ENCODE measurements at regions not wholly inside any gene's neighbourhood (a gene's known extent, or its start where the extent isn't known, plus 50 kb on each side); places are given as distances from the start of the nearest gene placed in this dataset.

DNA sequence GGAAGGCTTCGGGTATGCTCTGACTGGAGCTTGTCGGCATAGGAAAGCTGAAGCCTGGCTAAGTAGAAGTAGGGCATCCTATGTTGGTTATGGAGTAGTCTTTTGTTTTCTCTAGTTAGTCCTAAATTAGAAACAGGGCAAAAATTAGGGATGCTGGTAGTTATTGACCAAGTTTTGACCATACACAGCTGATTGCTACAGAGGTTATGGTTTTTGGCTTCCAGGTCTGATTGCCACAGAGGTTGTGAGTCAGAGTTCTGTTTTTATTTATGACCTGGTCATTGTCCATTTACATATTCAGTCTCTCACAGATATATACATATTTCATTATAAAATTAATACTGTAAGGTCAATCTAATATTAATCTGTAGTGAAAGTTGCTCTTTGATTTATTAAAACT lies 219.2 kb downstream of the FSCB start:
- H3K4me2 ChIP-seq = no peak overlapping the region
- H3K4me3 ChIP-seq (IDR thresholded peaks at IDR 0.05; ENCODE audit: insufficient read depth, low read depth, low read length) = no peak overlapping the region
- no peak overlapping the region for H3K9ac ChIP-seq
- no peaks in the 10 kb centered on the region for H3K4me1 ChIP-seq (ENCODE audit: low read depth, poor library complexity, severe bottlenecking)
- H4K20me1 ChIP-seq (ENCODE audit: insufficient read depth) = no peaks in the 10 kb centered on the region
- H2AFZ ChIP-seq (ENCODE audit: low read depth) = no peak overlapping the region
- H3K79me2 ChIP-seq (ENCODE audit: insufficient read depth, low read depth) = no peaks in the 10 kb centered on the region
- TF ChIP-seq, protein P1, sequence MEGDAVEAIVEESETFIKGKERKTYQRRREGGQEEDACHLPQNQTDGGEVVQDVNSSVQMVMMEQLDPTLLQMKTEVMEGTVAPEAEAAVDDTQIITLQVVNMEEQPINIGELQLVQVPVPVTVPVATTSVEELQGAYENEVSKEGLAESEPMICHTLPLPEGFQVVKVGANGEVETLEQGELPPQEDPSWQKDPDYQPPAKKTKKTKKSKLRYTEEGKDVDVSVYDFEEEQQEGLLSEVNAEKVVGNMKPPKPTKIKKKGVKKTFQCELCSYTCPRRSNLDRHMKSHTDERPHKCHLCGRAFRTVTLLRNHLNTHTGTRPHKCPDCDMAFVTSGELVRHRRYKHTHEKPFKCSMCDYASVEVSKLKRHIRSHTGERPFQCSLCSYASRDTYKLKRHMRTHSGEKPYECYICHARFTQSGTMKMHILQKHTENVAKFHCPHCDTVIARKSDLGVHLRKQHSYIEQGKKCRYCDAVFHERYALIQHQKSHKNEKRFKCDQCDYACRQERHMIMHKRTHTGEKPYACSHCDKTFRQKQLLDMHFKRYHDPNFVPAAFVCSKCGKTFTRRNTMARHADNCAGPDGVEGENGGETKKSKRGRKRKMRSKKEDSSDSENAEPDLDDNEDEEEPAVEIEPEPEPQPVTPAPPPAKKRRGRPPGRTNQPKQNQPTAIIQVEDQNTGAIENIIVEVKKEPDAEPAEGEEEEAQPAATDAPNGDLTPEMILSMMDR (conservative IDR thresholded peaks at IDR 0.05; ENCODE audit: low read depth, low read length) = no peak
- H3K27ac ChIP-seq = no peak overlapping the region
- no peaks in the 10 kb centered on the region for H3K27me3 ChIP-seq (ENCODE audit: insufficient read depth, low read depth)
- H3K36me3 ChIP-seq (ENCODE audit: insufficient read depth) = no peaks in the 10 kb centered on the region

DNA sequence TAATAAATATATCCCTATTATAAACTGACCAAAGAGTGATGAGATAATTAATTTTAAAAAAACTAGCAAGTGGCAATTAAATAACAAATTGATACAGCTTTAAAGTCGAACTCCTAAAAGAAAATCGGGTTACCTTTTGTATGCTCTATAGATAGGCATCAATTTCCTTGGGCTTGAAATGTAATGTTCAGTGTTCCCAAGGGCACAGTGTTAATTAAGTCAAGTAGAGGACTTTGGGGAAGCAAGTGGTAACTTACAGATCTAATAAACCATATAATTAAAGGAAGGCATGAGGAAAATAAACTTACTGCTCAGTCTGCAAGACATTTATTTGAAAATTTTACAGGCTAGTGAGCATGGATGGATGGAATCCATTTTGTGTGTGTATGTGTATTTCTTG lies 220.9 kb downstream of the FSCB start:
- no peak overlapping the region for H3K27ac ChIP-seq
- TF ChIP-seq, protein P1 (conservative IDR thresholded peaks at IDR 0.05; ENCODE audit: low read depth, low read length) = no peak

DNA sequence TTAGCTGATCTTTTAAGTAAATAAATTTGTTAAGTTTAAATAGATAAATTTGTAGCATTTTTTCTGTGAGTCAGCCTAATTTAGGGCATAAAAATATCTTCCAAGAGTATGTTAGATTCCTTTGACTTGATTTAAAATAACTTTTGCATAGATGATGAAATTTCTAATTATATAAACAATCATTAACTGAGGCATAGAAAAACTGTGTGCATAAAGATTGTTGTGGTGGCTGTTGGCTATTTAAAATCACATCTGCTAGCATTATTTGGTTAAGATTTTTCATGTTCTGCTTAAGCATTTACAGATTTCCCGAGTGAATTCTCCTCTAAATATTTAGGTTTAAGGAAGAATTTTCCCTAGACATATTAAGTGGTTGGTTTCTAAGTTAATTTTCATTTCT lies 223.2 kb downstream of the FSCB start:
- TF ChIP-seq, protein P1 (conservative IDR thresholded peaks at IDR 0.05; ENCODE audit: low read depth, low read length) = no peak
- H3K4me2 ChIP-seq = no peak overlapping the region
- H3K27me3 ChIP-seq (ENCODE audit: insufficient read depth, low read depth) = no peaks in the 10 kb centered on the region
- no peak overlapping the region for H3K9ac ChIP-seq
- no peaks in the 10 kb centered on the region for H3K79me2 ChIP-seq (ENCODE audit: insufficient read depth, low read depth)
- H3K4me3 ChIP-seq (IDR thresholded peaks at IDR 0.05; ENCODE audit: insufficient read depth, low read depth, low read length) = no peak overlapping the region
- H3K36me3 ChIP-seq (ENCODE audit: insufficient read depth) = no peaks in the 10 kb centered on the region
- no peak overlapping the region for H2AFZ ChIP-seq (ENCODE audit: low read depth)
- H3K4me1 ChIP-seq (ENCODE audit: low read depth, poor library complexity, severe bottlenecking) = no peaks in the 10 kb centered on the region
- no peaks in the 10 kb centered on the region for H4K20me1 ChIP-seq (ENCODE audit: insufficient read depth)
- no peak overlapping the region for H3K27ac ChIP-seq

More for the DNA sequence above, 220.9 kb downstream of the FSCB start:
- Histone ChIP-seq H3K4me2 (no peak overlapping the region), H3K4me3 (IDR thresholded peaks at IDR 0.05; ENCODE audit: insufficient read depth, low read depth, low read length) (no peak overlapping the region), H3K27me3 (ENCODE audit: insufficient read depth, low read depth) (no peaks in the 10 kb centered on the region), H3K36me3 (ENCODE audit: insufficient read depth) (no peaks in the 10 kb centered on the region), H3K9ac (no peak overlapping the region), H3K79me2 (ENCODE audit: insufficient read depth, low read depth) (no peaks in the 10 kb centered on the region), H2AFZ (ENCODE audit: low read depth) (no peak overlapping the region), H3K4me1 (ENCODE audit: low read depth, poor library complexity, severe bottlenecking) (no peaks in the 10 kb centered on the region), H4K20me1 (ENCODE audit: insufficient read depth) (no peaks in the 10 kb centered on the region)

DNA sequence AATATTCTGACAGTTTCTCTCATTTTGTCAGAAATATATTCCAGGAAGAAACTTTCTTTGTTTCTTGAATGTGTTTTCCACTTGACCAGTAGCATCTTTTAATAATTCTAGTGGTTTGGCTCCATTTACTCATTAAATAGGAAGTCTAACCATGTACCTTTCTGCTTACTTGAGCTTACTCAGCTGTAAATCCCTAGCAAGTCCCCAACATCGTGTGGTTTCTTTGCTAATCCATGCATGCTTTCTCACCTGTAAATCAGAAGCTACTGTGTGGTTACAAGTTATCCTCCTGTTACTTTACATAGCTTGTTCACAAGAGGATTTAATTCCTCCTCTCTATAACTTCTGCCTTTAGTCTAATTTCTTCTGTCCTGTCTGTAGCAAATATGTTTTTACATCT lies 227.7 kb downstream of the FSCB start:
- TF ChIP-seq, protein P1 (conservative IDR thresholded peaks at IDR 0.05; ENCODE audit: low read depth, low read length) = no peak
- no peak overlapping the region for H2AFZ ChIP-seq (ENCODE audit: low read depth)
- H3K36me3 ChIP-seq (ENCODE audit: insufficient read depth) = no peaks in the 10 kb centered on the region
- no peak overlapping the region for H3K4me2 ChIP-seq
- H3K27me3 ChIP-seq (ENCODE audit: insufficient read depth, low read depth) = no peaks in the 10 kb centered on the region
- no peaks in the 10 kb centered on the region for H4K20me1 ChIP-seq (ENCODE audit: insufficient read depth)
- no peak overlapping the region for H3K27ac ChIP-seq
- no peak overlapping the region for H3K4me3 ChIP-seq (IDR thresholded peaks at IDR 0.05; ENCODE audit: insufficient read depth, low read depth, low read length)
- no peak overlapping the region for H3K9ac ChIP-seq
- no peaks in the 10 kb centered on the region for H3K79me2 ChIP-seq (ENCODE audit: insufficient read depth, low read depth)
- no peaks in the 10 kb centered on the region for H3K4me1 ChIP-seq (ENCODE audit: low read depth, poor library complexity, severe bottlenecking)

Measured in KMS-11 (cell line).